Stimulated activated CD4-positive, alpha-beta T cell treated with anti-CD3 and anti-CD28 coated beads, TNF-alpha, amount 100 ng/mL, for 4 hours (primary cell): ENCODE measurements at regions not wholly inside any gene's neighbourhood (a gene's known extent, or its start where the extent isn't known, plus 50 kb on each side); places are given as distances from the start of the nearest gene placed in this dataset.
"Not testable (repeated sequence)": the region's sequence is repeated elsewhere in the genome, so short reads cannot be mapped to it uniquely, and the experiment has no call there.

ENCODE experiments used
- DNase-seq, 3 experiments: peaks; one replicate each; pipeline ENCODE4 v3.0.0-alpha.2; 2020; ENCODE audit warnings: low read depth in 3 of 3

DNA sequence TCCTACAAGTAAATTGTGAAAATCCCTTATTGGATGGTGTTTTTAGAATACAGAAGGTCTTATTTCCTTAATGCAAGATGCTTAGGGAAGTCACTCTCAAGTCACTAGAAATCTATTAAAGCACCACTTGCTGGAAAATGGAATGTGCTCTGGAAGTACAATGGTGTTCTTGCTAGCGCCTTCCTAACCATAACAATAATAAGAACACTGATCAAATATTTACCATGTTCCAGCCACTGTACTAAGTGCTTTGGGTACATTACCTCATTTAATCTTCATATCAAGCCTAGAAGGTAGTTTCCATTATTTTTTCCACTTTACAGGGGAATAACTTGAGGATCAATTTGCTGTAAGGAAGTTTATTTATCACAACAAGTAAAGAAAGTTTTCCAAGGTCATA is 75.1 kb downstream of the FAM72B start:
- not testable (repeated sequence) for DNase-seq

DNA sequence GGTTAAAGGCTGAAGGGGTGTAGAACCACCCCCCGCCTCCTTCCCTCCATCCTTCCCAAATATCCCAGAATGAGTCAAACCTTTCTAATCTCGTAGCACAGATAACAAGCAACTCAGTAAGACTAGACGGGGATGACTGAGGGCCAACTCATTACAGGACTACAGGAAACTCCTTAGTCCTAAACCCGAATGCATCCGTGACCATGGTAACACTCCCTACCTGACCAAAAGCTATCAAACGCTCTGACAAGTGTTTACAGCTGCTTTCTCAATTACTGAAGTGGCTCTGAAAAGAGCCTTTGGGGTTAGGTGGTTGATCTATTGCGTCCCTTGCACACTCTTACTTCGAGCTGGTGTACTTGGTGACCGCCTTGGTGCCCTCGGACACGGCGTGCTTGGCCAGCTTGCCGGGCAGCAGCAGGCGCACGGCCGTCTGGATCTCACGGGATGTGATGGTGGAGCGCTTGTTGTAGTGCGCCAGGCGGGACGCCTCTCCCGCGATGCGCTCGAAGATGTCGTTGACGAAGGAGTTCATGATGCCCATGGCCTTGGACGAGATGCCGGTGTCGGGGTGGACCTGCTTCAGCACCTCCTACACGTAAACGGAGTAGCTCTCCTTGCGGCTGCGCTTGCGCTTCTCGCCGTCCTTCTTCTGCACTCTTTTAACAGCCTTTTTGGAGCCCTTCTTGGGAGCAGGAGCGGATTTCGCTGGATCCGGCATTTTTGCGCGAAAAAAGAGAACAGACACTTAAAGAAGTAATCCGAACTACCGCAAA is 67.4 kb downstream of the FAM72B start:
- DNase-seq: not testable (repeated sequence)

DNA sequence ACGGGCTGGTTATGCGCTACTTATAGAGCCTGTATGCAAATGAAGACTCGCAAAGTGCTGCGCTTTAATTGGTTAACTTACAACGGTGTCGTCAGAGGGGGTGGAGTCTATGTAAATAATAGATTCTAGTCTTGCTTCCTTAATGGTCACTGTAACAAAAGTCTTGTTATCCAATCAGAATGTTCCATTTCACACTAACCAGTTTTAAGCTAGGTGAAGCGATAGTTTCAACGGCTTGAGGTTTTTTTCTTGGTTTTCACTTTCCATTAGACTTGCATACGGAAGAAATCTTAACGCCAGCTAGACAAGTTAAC is 66.9 kb downstream of the FAM72B start:
- not testable (repeated sequence) for DNase-seq

- DNase-seq: not testable (repeated sequence)
Observed at GRCh38 chr1:121117622-121118479, 66.3 kb downstream of the FAM72B start.
